AG10803 (cell line): ENCODE measurements at regions not wholly inside any gene's neighbourhood (a gene's known extent, or its start where the extent isn't known, plus 50 kb on each side); places are given as distances from the start of the nearest gene placed in this dataset.

Experiments
- DNase-seq: peaks from one replicate; pipeline ENCODE4 v3.0.0; 2010; ENCODE audit warnings: low read depth
- H3K4me3 ChIP-seq: 2 replicates; pipeline ENCODE4 v1.5.1; 2011; ENCODE audit warnings: mild to moderate bottlenecking, low read length, control low read depth
- TF ChIP-seq, protein P1 (sequence below): conservative IDR thresholded peaks from 2 replicates; pipeline ENCODE4 v1.5.1; 2011; ENCODE audit warnings: mild to moderate bottlenecking, low read length, control low read depth, inconsistent platforms

DNA sequence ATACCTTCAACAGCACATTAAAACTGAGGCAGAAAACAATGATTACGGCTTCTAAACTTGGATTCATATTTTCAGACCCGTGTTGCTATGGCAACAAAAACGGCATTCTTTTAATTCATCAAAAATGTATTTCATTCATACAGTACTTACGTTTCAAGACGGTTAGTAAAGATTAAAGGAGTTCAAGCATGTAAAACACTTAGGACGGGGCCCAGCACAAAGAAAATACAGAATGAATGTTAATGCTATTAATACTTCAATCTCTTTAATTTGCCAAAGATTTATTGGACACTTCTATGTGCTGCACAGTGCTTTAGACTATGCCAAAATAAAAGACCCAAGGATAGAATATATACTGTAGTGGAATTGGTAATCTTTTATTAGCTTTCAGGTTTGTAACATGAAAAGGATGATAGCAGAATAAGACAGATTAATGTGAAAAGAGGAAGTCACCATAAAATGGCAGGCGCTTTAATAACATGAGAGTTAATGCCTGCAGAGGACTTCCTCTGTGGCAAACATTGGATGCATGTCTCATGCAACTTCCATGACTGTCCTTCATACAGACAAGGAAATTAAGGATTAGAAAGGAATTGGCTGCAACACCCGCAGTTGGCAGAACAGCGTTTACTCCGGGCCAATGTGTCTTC is 201.6 kb upstream of the KLF6 start:
- no peak overlapping the region for H3K4me3 ChIP-seq
- TF ChIP-seq, protein P1, sequence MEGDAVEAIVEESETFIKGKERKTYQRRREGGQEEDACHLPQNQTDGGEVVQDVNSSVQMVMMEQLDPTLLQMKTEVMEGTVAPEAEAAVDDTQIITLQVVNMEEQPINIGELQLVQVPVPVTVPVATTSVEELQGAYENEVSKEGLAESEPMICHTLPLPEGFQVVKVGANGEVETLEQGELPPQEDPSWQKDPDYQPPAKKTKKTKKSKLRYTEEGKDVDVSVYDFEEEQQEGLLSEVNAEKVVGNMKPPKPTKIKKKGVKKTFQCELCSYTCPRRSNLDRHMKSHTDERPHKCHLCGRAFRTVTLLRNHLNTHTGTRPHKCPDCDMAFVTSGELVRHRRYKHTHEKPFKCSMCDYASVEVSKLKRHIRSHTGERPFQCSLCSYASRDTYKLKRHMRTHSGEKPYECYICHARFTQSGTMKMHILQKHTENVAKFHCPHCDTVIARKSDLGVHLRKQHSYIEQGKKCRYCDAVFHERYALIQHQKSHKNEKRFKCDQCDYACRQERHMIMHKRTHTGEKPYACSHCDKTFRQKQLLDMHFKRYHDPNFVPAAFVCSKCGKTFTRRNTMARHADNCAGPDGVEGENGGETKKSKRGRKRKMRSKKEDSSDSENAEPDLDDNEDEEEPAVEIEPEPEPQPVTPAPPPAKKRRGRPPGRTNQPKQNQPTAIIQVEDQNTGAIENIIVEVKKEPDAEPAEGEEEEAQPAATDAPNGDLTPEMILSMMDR: no peak
- no peak for DNase-seq

DNA sequence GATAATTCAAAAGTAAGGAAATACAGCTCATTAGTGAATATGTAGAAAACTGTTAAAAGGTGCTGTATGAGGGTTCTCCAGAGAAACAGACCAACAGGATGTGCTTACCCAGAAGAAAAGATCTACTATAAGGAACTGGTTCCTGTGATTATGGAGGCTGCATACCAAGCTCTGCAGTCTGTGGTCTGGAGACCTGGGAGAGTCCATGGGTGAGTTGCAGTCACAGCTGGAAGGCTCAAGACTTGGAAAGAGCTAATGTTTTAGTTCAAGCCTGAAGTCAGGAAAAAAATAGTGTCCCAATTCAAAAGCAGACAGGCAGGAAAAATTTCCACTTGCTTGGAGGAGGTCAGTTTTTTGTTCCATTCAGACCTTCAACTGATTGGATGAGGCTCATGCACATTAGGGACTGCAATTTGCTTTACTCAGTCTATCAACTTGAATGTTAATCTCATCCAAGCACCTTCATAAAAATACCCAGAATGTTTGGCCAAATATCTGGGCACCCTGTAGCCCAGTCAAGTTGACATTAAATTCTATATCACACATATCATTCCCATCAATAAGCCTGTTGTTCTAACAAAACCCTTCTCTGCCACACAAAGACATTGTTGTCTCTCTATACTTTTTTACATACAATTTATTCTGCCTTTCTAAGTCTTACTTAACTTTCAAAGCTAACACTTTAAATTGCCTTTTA is 197.9 kb upstream of the KLF6 start:
- TF ChIP-seq, protein P1: no peak
- H3K4me3 ChIP-seq: no peak overlapping the region
- DNase-seq: peak; percentile 14

- no peak for DNase-seq
- H3K4me3 ChIP-seq: no peak overlapping the region
- TF ChIP-seq, protein P1: no peak
Measured at GRCh38 chr10:3981300-3981699, 196.3 kb upstream of the KLF6 start.

GRCh38 chr10:3980660-3981059 is 195.7 kb upstream of the KLF6 start:
- DNase-seq: peak; percentile 26
- no peak overlapping the region for H3K4me3 ChIP-seq
- TF ChIP-seq, protein P1: no peak

- no peak overlapping the region for H3K4me3 ChIP-seq
- DNase-seq: no peak
- TF ChIP-seq, protein P1: no peak
Measured at GRCh38 chr10:3980144-3980543, 195.1 kb upstream of the KLF6 start.

- DNase-seq: no peak
- H3K4me3 ChIP-seq: no peak overlapping the region
- TF ChIP-seq, protein P1: no peak
Measured at GRCh38 chr10:3978761-3979160, 193.8 kb upstream of the KLF6 start.

DNA sequence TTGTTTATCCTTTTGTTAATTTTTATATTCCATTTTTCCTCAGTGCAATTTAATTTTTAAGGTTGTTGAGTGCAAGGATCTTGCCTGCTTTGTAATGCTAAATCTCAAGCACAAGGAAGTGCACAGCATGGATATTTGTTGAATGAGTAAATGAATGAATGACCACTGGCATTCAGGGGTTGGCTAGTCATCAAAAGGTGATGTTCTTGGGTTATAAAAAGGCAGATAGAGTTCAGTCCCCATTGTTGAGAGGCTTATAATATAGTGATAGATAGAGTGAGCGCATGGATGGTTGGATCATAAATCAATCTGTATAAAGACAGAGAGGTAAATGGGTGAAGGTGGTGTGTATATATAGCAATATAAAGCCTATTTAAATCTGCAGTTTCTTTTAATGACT is 193.2 kb upstream of the KLF6 start:
- H3K4me3 ChIP-seq: no peak overlapping the region
- TF ChIP-seq, protein P1: no peak
- DNase-seq: peak; percentile 52
